ENCODE measurements at regions not wholly inside any gene's neighbourhood (a gene's known extent, or its start where the extent isn't known, plus 50 kb on each side); places are given as distances from the start of the nearest gene placed in this dataset.
"Not testable (repeated sequence)": the region's sequence is repeated elsewhere in the genome, so short reads cannot be mapped to it uniquely, and the experiment has no call there.

DNA sequence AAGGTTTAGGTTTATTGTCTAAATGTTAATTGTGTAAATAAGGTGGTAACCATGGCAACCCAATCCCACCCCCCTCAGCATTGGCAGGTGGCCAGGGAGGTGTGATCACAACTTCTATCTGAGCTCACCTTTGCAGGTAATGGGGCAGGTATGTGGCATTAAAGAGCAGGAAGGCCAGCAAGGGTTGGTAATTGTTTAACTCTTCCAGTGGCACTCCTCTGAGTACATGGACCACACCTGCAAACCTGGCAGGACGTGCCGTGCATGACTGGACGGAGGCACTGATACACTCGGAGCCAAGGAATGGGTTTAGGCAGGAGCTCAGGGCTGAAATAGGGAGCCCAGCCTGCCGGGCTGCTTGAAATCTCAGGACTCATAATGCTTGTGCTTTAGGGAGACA, 107.0 kb upstream of the BMP2 start:
- ATAC-seq: no peak
- no peak for DNase-seq

GRCh38 chr20:6658909-6659308, 108.6 kb upstream of the BMP2 start:
- ATAC-seq, DNase-seq: not testable (repeated sequence)

- DNase-seq (no peak), ATAC-seq (no peak)
Observed at GRCh38 chr20:6657904-6658303, 109.6 kb upstream of the BMP2 start.

- no peak for DNase-seq
- no peak for ATAC-seq
Observed at GRCh38 chr20:6657111-6657510, 110.4 kb upstream of the BMP2 start.

DNA sequence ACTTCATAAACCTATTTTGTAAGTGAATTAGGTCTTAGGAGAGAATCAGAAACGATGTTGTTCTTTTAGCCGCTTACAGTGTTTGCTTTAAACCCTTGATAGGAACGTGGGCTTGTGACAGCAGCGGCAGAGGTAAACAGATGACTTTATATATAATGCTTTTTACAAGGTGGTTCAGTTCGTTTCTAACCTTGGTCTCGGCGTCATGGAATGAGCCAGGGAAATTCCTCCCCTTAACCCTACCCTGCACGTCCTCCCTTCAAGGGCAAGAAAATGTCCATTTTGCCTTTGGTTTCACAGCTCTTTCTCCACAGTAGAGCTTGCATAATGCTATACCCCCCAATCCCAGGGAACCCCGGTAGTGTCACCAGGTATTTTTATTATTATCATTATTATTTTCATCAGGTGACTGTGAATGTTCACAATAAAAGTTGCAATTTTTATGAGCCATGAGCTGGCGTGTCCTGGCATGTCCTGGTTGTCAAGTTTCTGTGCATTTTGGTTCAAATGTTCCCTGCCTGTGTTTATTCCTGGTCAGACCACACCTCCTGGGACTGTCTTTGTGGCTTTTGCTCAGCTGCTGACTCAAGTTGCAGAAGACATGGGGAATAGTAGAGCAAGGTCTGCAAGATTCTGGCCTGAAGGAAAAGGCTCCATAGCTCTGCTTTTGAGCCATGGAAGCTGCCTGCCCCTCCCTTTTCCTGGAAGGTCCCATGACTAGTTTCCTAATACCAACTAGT, 112.8 kb upstream of the BMP2 start:
- no peak for ATAC-seq
- no peak for DNase-seq

- DNase-seq (no peak), ATAC-seq (no peak)
Observed at GRCh38 chr20:6651561-6651960, 115.9 kb upstream of the BMP2 start.

GRCh38 chr20:6651016-6651415, 116.5 kb upstream of the BMP2 start:
- no peak for DNase-seq
- ATAC-seq: no peak

GRCh38 chr20:6646021-6646636, 121.4 kb upstream of the BMP2 start:
- ATAC-seq (no peak), DNase-seq (no peak)

DNA sequence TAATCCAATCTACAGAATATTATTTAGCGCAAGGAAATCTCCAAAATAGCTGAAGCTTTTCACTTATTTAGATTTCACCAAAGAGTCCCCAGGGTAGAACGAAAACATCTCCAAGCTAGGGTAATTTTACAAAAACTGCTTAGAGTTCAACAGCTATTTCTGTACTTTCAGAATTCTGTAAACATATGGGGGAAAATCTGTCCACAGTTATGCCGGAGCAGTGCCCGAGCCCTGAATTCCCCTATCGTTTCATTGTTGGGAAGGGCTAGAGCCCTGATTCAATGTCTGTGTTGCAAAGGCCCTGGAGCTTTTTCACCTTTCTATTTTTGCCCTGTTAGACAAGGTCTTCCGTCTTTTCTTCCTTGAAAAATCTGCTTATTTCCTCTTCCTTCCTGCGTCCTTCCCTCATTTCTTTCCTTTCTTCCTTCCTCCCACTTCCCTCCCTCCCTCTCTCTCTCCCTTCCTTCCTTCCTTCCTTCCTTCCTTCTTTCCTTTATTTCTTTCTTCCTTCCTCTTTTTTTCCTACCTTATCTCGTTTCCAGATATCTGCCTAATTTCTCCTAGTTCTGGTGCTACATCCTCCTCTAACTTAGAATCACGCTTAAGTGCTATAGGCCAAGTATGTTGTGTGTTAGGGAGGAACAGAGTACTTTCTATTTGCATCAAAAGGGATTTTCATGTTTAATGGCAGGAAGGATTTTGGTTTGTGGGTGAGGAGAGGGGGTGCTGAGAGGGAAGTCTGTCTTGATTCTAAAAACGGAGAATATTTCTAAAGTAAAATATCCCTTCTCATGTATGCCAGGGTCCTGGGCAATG, 122.5 kb upstream of the BMP2 start:
- no peak for ATAC-seq

GRCh38 chr20:6641012-6641411, 126.5 kb upstream of the BMP2 start:
- ATAC-seq (no peak), DNase-seq (no peak)

More for the DNA sequence above, 122.5 kb upstream of the BMP2 start:
- DNase-seq: no peak

DNA sequence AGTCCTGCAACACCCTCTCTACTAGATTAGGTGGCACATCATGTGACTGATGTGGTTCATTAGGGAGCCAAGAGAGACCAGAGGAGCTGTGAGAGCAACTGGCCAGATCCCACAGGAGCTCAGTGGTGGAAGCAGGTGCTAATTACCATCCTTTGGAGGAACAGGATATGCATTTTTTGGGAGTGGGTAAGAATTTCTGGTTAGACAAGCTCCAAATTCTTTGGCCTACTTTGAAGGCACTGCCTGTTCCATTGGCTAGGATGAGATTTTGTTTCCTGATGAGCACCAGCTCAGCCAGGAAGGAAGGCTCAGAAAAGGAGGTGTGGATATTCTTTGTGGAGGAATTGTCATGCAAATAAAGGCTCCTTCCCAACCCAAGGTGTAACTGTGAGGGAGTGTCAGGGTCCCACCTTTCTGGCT, 130.3 kb upstream of the BMP2 start:
- no peak for ATAC-seq

DNA sequence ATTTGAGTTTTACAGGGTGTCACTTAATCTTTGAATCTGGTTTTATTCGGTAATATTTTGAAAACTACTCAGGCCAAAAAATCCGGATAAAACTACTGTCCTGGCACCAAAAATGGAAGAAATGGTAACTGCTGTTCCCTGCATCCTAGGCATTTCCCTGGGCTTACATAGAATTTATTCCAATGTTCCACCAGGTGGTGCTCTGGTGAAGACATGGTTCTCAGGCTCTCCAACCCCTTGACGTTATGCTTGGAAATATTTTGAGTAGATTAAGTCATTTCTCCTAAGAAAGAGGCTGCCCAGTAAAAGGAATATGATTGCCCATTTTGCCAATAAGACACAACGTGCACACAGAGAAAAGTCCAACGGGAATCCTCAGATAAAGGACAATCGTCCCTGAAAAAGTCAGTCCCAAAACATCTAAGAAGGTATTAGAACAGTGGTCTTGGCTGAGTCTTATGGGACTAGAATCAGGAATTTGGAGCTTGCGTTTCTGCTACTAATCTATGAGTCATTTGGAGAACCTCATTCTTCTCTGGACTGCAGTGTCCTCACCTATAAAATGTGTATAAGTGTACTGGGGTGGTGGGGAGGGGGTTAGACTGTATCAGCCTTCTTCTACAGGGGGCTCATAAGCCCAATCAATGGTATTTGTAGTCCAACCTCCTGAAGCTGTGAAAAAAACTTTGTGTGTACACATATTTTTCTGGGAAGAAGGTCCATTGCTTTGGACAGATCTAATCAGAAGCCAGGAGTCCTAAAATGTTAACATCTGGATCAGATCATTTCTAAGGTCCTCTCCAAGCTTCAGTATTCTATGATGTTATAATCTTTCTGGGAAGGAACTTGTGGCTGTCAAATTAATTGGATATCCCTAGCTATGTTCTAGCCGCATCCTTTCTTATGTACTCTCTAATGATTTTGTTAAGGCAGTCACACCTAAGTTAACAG, 131.0 kb upstream of the BMP2 start:
- DNase-seq (no peak), ATAC-seq (no peak)

More for the DNA sequence above, 130.3 kb upstream of the BMP2 start:
- no peak for DNase-seq

- no peak for ATAC-seq
- DNase-seq: no peak
Observed at GRCh38 chr20:6635034-6635736, 132.3 kb upstream of the BMP2 start.

GRCh38 chr20:6632187-6632586, 135.3 kb upstream of the BMP2 start:
- ATAC-seq (no peak), DNase-seq (no peak)

DNA sequence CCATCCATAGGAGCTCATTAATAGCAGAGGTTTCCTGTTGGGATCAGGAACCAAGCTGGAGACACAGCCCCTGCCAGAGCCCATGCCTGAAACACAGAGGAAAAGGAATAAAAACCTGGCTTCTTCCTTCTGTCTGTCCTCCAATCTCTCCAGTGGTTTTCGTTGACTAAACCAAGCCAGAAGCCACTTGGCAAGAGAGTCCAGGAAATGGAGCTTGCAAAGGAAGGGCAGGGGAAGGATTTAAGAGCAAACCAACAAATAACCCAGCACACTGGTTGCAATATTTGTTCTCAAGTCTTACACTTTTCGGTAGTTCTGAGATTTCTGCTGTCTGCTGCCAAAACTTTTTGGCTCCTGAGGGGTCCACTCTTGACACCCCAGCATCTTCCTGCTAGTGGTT, 137.0 kb upstream of the BMP2 start:
- DNase-seq: no peak
- ATAC-seq: no peak

DNA sequence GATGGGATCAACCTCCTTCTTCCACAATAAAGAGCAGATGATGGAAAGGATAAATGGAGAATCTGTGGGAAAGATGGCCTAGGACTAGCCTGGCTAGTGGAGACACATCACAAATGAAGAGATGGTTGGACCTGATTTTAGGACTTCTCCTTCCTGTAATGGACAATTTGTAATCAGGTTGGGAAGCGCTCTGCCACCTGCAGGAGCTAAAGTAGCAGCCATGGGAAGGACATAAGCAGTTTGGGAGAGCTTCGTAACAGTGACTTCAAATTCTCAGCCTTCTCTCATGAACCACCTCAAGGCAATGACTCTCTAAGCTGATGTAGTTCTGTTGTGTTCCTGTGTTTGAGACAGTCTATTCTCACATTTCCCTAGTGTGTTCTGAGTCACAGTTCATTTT, 137.9 kb upstream of the BMP2 start:
- no peak for ATAC-seq
- DNase-seq: no peak

- no peak for ATAC-seq
Observed at GRCh38 chr20:6626805-6627204, 140.7 kb upstream of the BMP2 start.

DNA sequence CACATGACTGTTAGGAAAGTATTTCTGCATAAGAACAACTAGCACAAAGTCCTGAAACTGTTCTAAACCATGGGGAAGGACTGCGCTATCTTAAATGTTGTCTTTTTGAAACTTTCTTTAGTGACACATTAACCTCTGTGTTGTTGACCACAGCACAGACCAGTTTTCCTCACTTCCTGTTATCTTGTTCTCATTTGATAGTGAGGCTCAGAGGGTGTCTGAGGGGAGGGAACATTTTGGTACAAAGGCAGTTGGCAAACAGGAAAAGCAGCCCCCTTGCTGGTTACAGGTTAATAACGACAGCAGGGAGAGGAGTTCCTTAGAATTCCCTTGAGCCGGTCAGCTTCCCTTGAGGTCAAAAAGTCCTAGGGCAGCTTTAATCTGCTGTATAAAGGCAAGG, 143.5 kb upstream of the BMP2 start:
- ATAC-seq (no peak), DNase-seq (no peak)

More at GRCh38 chr20:6626805-6627204, 140.7 kb upstream of the BMP2 start:
- DNase-seq: no peak

GRCh38 chr20:6622041-6622440, 145.4 kb upstream of the BMP2 start:
- DNase-seq: no peak
- ATAC-seq: no peak

- no peak for DNase-seq
- no peak for ATAC-seq
Observed at GRCh38 chr20:6618051-6618450, 149.4 kb upstream of the BMP2 start.

DNA sequence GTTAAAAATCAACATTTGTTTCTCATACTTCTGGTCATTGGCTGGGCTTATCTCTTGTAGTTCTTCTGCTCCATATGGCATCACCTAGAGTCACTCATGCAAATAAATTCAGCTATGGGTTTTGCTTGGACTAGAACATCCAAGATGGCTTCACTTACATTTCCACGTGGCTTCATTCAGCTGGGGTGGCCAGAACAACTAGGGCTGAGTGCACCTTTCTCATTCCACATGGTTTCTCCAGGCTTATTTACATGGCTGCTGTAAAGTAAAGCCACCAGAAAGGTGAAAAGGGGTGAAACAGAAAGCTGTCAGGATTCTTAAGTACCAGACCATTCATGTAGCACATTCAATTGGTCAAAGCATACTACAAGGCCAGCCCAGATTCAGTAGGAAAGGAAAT, 151.1 kb upstream of the BMP2 start:
- no peak for DNase-seq
- ATAC-seq: no peak
